BJ (cell line): ENCODE measurements at regions not wholly inside any gene's neighbourhood (a gene's known extent, or its start where the extent isn't known, plus 50 kb on each side); places are given as distances from the start of the nearest gene placed in this dataset.

Experiments
- CTCF ChIA-PET: fragments of 350-600 bp; formaldehyde crosslinking; extraction: SDS; loops from one replicate; lab custom pipeline; 2021; ENCODE audit warnings: antibody characterized with exemption, inconsistent platforms; lab: Yijun Ruan, JAX
- POLR2A ChIA-PET: fragments of 300-600 bp; sonication (Branson Sonifier 250); formaldehyde crosslinking; extraction: SDS; loops from one replicate; lab custom pipeline; 2021; ENCODE audit warnings: antibody characterized with exemption; lab: Charles Lee
- DNase-seq: peaks from one replicate; pipeline ENCODE4 v3.0.0-alpha.2; 2011; ENCODE audit warnings: low read depth
- H3K27me3 ChIP-seq: 2 replicates; pipeline ENCODE4 v1.6.0; 2011; ENCODE audit warnings: low read length; ENCODE audit not compliant: control insufficient read depth, insufficient read depth
- H3K36me3 ChIP-seq: 2 replicates; pipeline ENCODE4 v1.5.1; 2011; ENCODE audit warnings: low read length; ENCODE audit not compliant: control insufficient read depth, insufficient read depth
- H3K4me3 ChIP-seq: 2 replicates; pipeline ENCODE4 v1.5.1; 2011; ENCODE audit warnings: low read depth, mild to moderate bottlenecking, control low read depth, low read length
- CTCF ChIP-seq: IDR thresholded peaks from 2 replicates; pipeline ENCODE4 v1.5.1; 2011; ENCODE audit warnings: low read depth, mild to moderate bottlenecking, control low read depth, inconsistent platforms, low read length, moderate library complexity; ENCODE audit not compliant: insufficient read depth

GRCh38 chr4:14910411-14910810 is 91.9 kb upstream of the CPEB2 start:
- H3K36me3 ChIP-seq = no peaks in the 10 kb centered on the region
- H3K27me3 ChIP-seq = peaks cover 4% of the 10 kb centered on the region; the same call in 1 of the 2 replicates
- H3K4me3 ChIP-seq = no peak overlapping the region
- no peak for DNase-seq
- no peak for TF ChIP-seq CTCF
- POLR2A ChIA-PET = no interaction called here
- CTCF ChIA-PET = no interaction called here

GRCh38 chr4:14912426-14912825 is 89.9 kb upstream of the CPEB2 start:
- no peak for DNase-seq
- CTCF ChIA-PET = no interaction called here

GRCh38 chr4:14915018-14915417 is 87.3 kb upstream of the CPEB2 start:
- POLR2A ChIA-PET = no interaction called here
- no peaks in the 10 kb centered on the region for H3K36me3 ChIP-seq

More at GRCh38 chr4:14912426-14912825, 89.9 kb upstream of the CPEB2 start:
- no peak for TF ChIP-seq CTCF
- no peak overlapping the region for H3K4me3 ChIP-seq
- H3K27me3 ChIP-seq = peaks cover 2% of the 10 kb centered on the region; the same call in 1 of the 2 replicates
- POLR2A ChIA-PET = no interaction called here
- H3K36me3 ChIP-seq = no peaks in the 10 kb centered on the region

GRCh38 chr4:14916554-14917297 is 85.6 kb upstream of the CPEB2 start:
- Histone ChIP-seq H3K4me3 (no peak overlapping the region), H3K27me3 (no peaks in the 10 kb centered on the region), H3K36me3 (no peaks in the 10 kb centered on the region)
- ChIA-PET POLR2A (no interaction called here), CTCF (no interaction called here)
- DNase-seq = peak; percentile 41
- no peak for TF ChIP-seq CTCF

More at GRCh38 chr4:14915018-14915417, 87.3 kb upstream of the CPEB2 start:
- no peak overlapping the region for H3K4me3 ChIP-seq
- TF ChIP-seq CTCF = no peak
- CTCF ChIA-PET = no interaction called here
- H3K27me3 ChIP-seq = peaks cover 2% of the 10 kb centered on the region; the same call in 1 of the 2 replicates
- DNase-seq = no peak

GRCh38 chr4:14917298-14917633 is 85.0 kb upstream of the CPEB2 start:
- no peaks in the 10 kb centered on the region for H3K27me3 ChIP-seq
- no peak overlapping the region for H3K4me3 ChIP-seq
- CTCF ChIA-PET = no interaction called here
- no peaks in the 10 kb centered on the region for H3K36me3 ChIP-seq
- no peak for DNase-seq
- TF ChIP-seq CTCF = no peak
- POLR2A ChIA-PET = no interaction called here
